ENCODE measurements at regions not wholly inside any gene's neighbourhood (a gene's known extent, or its start where the extent isn't known, plus 50 kb on each side); places are given as distances from the start of the nearest gene placed in this dataset.

DNA sequence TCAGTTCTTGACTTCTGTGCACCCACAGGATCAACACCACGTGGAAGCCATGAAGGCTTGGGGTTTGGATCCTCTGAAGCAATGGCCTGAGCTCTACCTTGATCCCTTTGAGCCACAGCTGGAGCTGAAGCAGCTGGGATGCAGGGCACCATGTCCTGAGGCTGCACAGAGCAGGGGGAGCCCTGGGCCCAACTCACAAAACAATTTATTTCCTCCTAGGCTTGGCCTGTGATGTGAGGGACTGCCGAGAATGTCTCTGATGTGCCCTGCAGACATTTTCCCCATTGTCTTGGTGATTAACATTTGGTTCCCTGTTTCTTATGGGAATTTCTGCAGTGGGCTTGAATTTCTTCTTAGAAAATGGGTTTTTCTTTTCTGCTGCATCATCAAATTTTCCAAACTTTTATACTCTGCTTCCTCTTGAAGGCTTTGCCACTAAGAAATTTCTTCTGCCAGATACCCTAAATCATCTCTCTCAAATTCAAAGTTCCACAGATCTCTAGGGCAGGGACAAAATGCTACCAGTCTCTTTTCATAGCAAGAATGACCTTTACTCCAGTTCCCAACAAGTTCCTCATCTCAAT, 288.2 kb downstream of the CCDC59 start:
- TF ChIP-seq Cebpa-rat (IDR thresholded peaks at IDR 0.05), result no peak

DNA sequence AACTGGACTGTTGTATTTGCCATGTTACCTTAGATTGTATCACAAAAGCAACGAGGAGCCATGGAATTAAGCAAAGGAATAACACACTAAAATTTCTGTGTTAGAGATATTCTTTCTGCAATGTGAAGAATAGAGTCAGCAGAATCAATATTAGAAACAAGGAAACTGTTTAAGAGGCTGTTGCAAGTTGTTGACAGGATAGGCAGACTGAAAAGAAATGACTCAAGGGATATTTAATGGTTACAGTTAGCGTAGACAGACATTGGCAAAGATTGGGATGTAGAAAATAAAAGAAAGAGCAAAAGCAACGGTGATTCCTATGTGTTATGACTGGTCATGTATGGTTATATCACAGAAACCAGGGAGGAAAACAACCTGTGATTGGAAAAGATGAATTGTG, 299.0 kb upstream of the PPFIA2 start:
- no peaks in the 10 kb centered on the region for H3K27me3 ChIP-seq
- H3K27ac ChIP-seq, result no peak overlapping the region
- H3K4me3 ChIP-seq, result no peak overlapping the region
- no peaks in the 10 kb centered on the region for H4K20me1 ChIP-seq
- no peaks in the 10 kb centered on the region for H3K36me3 ChIP-seq
- H3K4me2 ChIP-seq, result no peak overlapping the region
- H3K4me1 ChIP-seq, result no peaks in the 10 kb centered on the region
- H3K9me3 ChIP-seq, result no peaks in the 10 kb centered on the region
- H3K9ac ChIP-seq, result no peak overlapping the region
- TF ChIP-seq Cebpa-rat (IDR thresholded peaks at IDR 0.05), result no peak

More for the DNA sequence above, 288.2 kb downstream of the CCDC59 start:
- Histone ChIP-seq H3K4me3 (no peak overlapping the region), H3K4me2 (no peak overlapping the region), H3K36me3 (no peaks in the 10 kb centered on the region), H3K4me1 (no peaks in the 10 kb centered on the region), H3K9ac (no peak overlapping the region), H3K9me3 (no peaks in the 10 kb centered on the region), H3K27ac (no peak overlapping the region), H4K20me1 (no peaks in the 10 kb centered on the region), H3K27me3 (no peaks in the 10 kb centered on the region)

GRCh38 chr12:82057770-82058169, 298.6 kb upstream of the PPFIA2 start:
- Histone ChIP-seq H3K27ac (no peak overlapping the region), H4K20me1 (no peaks in the 10 kb centered on the region), H3K4me2 (no peak overlapping the region), H3K9ac (no peak overlapping the region), H3K36me3 (no peaks in the 10 kb centered on the region), H3K4me1 (no peaks in the 10 kb centered on the region), H3K27me3 (no peaks in the 10 kb centered on the region), H3K9me3 (no peaks in the 10 kb centered on the region), H3K4me3 (no peak overlapping the region)
- TF ChIP-seq Cebpa-rat (IDR thresholded peaks at IDR 0.05), result no peak

DNA sequence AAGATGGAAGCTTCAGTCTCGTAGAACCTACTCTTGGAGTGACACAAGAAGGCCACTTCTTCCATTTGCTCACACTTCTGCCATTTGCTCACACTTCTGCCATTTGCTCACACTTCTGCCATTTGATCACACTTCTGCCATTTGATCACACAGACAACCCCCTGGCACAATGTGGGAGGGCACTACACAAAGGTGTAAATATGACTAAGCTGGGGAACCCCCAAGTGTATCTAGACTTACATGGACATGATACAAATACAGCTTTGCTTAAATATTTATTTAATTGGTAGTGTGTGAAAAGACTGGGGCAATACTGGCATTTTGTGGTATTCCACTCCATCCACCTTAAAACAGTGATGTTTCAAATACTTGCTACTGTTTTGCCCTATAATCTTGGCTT, 296.2 kb upstream of the PPFIA2 start:
- no peak for TF ChIP-seq Cebpa-rat (IDR thresholded peaks at IDR 0.05)
- Histone ChIP-seq H3K4me2 (no peak overlapping the region), H3K9me3 (no peaks in the 10 kb centered on the region), H3K9ac (no peak overlapping the region), H3K27ac (no peak overlapping the region), H4K20me1 (no peaks in the 10 kb centered on the region), H3K36me3 (no peaks in the 10 kb centered on the region), H3K4me3 (no peak overlapping the region), H3K27me3 (no peaks in the 10 kb centered on the region), H3K4me1 (no peaks in the 10 kb centered on the region)

GRCh38 chr12:82054566-82054965, 295.4 kb upstream of the PPFIA2 start:
- H4K20me1 ChIP-seq, result no peaks in the 10 kb centered on the region
- no peaks in the 10 kb centered on the region for H3K27me3 ChIP-seq
- no peaks in the 10 kb centered on the region for H3K4me1 ChIP-seq
- H3K4me2 ChIP-seq, result no peak overlapping the region
- no peaks in the 10 kb centered on the region for H3K9me3 ChIP-seq
- H3K36me3 ChIP-seq, result no peaks in the 10 kb centered on the region
- H3K4me3 ChIP-seq, result no peak overlapping the region
- TF ChIP-seq Cebpa-rat (IDR thresholded peaks at IDR 0.05), result no peak
- H3K9ac ChIP-seq, result no peak overlapping the region
- H3K27ac ChIP-seq, result no peak overlapping the region

- TF ChIP-seq Cebpa-rat (IDR thresholded peaks at IDR 0.05), result no peak
- no peaks in the 10 kb centered on the region for H3K9me3 ChIP-seq
- no peak overlapping the region for H3K9ac ChIP-seq
- no peak overlapping the region for H3K4me3 ChIP-seq
- H3K36me3 ChIP-seq, result no peaks in the 10 kb centered on the region
- no peak overlapping the region for H3K4me2 ChIP-seq
- H3K27ac ChIP-seq, result no peak overlapping the region
- no peaks in the 10 kb centered on the region for H3K27me3 ChIP-seq
- H4K20me1 ChIP-seq, result no peaks in the 10 kb centered on the region
- no peaks in the 10 kb centered on the region for H3K4me1 ChIP-seq
Measured at GRCh38 chr12:82047446-82047845, 288.3 kb upstream of the PPFIA2 start.

- no peak overlapping the region for H3K27ac ChIP-seq
- no peak overlapping the region for H3K4me2 ChIP-seq
- no peaks in the 10 kb centered on the region for H4K20me1 ChIP-seq
- no peak overlapping the region for H3K9ac ChIP-seq
- no peaks in the 10 kb centered on the region for H3K27me3 ChIP-seq
- H3K4me3 ChIP-seq, result no peak overlapping the region
- H3K4me1 ChIP-seq, result no peaks in the 10 kb centered on the region
- H3K9me3 ChIP-seq, result no peaks in the 10 kb centered on the region
- H3K36me3 ChIP-seq, result no peaks in the 10 kb centered on the region
- no peak for TF ChIP-seq Cebpa-rat (IDR thresholded peaks at IDR 0.05)
Measured at GRCh38 chr12:82040987-82041743, 282.0 kb upstream of the PPFIA2 start.

- H4K20me1 ChIP-seq, result no peaks in the 10 kb centered on the region
Measured at GRCh38 chr12:82034769-82035168, 275.6 kb upstream of the PPFIA2 start.

GRCh38 chr12:82029936-82030335, 270.8 kb upstream of the PPFIA2 start:
- TF ChIP-seq Cebpa-rat (IDR thresholded peaks at IDR 0.05), result no peak
- H3K4me1 ChIP-seq, result no peaks in the 10 kb centered on the region
- no peaks in the 10 kb centered on the region for H3K9me3 ChIP-seq
- no peaks in the 10 kb centered on the region for H4K20me1 ChIP-seq
- no peaks in the 10 kb centered on the region for H3K27me3 ChIP-seq
- no peak overlapping the region for H3K4me3 ChIP-seq
- H3K9ac ChIP-seq, result no peak overlapping the region
- no peak overlapping the region for H3K4me2 ChIP-seq
- H3K27ac ChIP-seq, result no peak overlapping the region
- H3K36me3 ChIP-seq, result no peaks in the 10 kb centered on the region

More at GRCh38 chr12:82034769-82035168, 275.6 kb upstream of the PPFIA2 start:
- H3K4me1 ChIP-seq, result no peaks in the 10 kb centered on the region
- no peak for TF ChIP-seq Cebpa-rat (IDR thresholded peaks at IDR 0.05)
- H3K36me3 ChIP-seq, result no peaks in the 10 kb centered on the region
- H3K9me3 ChIP-seq, result no peaks in the 10 kb centered on the region
- H3K27ac ChIP-seq, result no peak overlapping the region
- no peaks in the 10 kb centered on the region for H3K27me3 ChIP-seq
- no peak overlapping the region for H3K4me2 ChIP-seq
- H3K4me3 ChIP-seq, result no peak overlapping the region
- no peak overlapping the region for H3K9ac ChIP-seq

DNA sequence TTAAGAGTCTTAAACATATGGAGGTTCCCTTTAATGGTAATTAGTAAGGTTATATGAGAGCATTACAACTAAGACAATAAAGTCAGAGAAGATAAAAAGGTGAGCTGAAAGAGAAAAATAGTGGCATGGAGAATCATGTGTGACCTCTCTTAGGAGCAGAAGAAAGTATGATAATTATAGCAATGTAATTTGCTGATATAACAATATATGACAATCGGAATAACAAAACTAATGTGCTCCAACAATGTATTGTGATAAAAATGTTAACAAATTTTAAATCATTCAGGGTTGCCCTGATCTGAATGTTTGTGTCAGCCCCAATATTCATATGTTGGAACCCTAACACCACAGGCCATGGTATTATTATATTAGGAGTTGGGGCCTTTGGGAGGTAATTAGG, 269.6 kb upstream of the PPFIA2 start:
- TF ChIP-seq Cebpa-rat (IDR thresholded peaks at IDR 0.05), result no peak
- Histone ChIP-seq H4K20me1 (no peaks in the 10 kb centered on the region), H3K4me3 (no peak overlapping the region), H3K4me2 (no peak overlapping the region), H3K27me3 (no peaks in the 10 kb centered on the region), H3K36me3 (no peaks in the 10 kb centered on the region), H3K9ac (no peak overlapping the region), H3K4me1 (no peaks in the 10 kb centered on the region), H3K9me3 (no peaks in the 10 kb centered on the region), H3K27ac (no peak overlapping the region)
